Heart left ventricle (tissue), 13 donors: ENCODE measurements at regions not wholly inside any gene's neighbourhood (a gene's known extent, or its start where the extent isn't known, plus 50 kb on each side); places are given as distances from the start of the nearest gene placed in this dataset.

ENCODE experiments used
- CTCF ChIP-seq, 12 donors: fragments of 200-600 bp; sonication (generic) in 4 of 12; IDR thresholded peaks; one replicate each; pipeline versions ENCODE4 v1.5.0 to v1.8.0; 2018 to 2022; ENCODE audit warnings: antibody characterized with exemption in 12 of 12, mild to moderate bottlenecking in 5 of 12
- POLR2A ChIP-seq, 2 donors: fragments of 450-650 bp; IDR thresholded peaks; one replicate each; pipeline ENCODE4 v1.6.1; 2017; ENCODE audit warnings: antibody characterized with exemption in 2 of 2, mild to moderate bottlenecking in 2 of 2, moderate library complexity in 2 of 2
- donor health status: ischemic (EF 13 %, LVEDD 7.1; RV severe dilation, severe dysfunction).
- donor health status: DM: no; HTN: yes; CAD: no.
- donor health status: DM: no; HTN: no; CAD: no.
- donor health status: ischemic (EF 25% LVEDD 6.9; RV normal size, moderate dysfunction).
- donor health status: ischemic (EF 25% LVEDD 5.7; RV mildly dilated, moderate dysfunction).
- donor health status: ischemic (EF 35%, LVEDD 5.7; RV mildly dilated, moderate dysfunction).
- donor health status: nonischemic (EF 11% LVEDD 7.7; RV severe dilation, severe dysfunction).
- donor health status: DM: yes; HTN: yes; CAD: no.
- donor health status: PGD.
- donor health status: ischemic (EF 29% LVEDD 5.4; RV normal size, mild dysfunction).
- donor health status: nonischemic (EF 23%, LVEDD 6.1; RV moderate dilation, normal function).

- TF ChIP-seq CTCF (IDR thresholded peaks at IDR 0.05) = no peak
- TF ChIP-seq POLR2A (IDR thresholded peaks at IDR 0.05) = no peak
These were observed 54.6 kb upstream of the COL18A1 start for GRCh38 chr21:45350206-45350854.
